Suprapubic skin (tissue), 4 donors: ENCODE measurements at regions not wholly inside any gene's neighbourhood (a gene's known extent, or its start where the extent isn't known, plus 50 kb on each side); places are given as distances from the start of the nearest gene placed in this dataset.

Experiments used
- POLR2A ChIP-seq, 2 donors: fragments of 450-650 bp; IDR thresholded peaks; one replicate each; pipeline ENCODE4 v1.6.1; 2017; ENCODE audit warnings: antibody characterized with exemption in 2 of 2, mild to moderate bottlenecking in 2 of 2, moderate library complexity in 2 of 2
- POLR2AphosphoS5 ChIP-seq, 3 donors: sonication (generic); formaldehyde crosslinking; IDR thresholded peaks; one replicate each; pipeline ENCODE4 v1.6.1; 2017; ENCODE audit warnings: antibody characterized with exemption in 3 of 3
- TF ChIP-seq, protein P1 (sequence below), 2 donors: fragments of 200-600 bp in 1 of 2; fragments of 450-650 bp in 1 of 2; sonication (generic) in 1 of 2; IDR thresholded peaks; one replicate each; pipeline ENCODE4 v1.5.1; 2016 to 2019; ENCODE audit warnings: antibody characterized with exemption in 2 of 2, mild to moderate bottlenecking in 1 of 2, moderate library complexity in 1 of 2

- TF ChIP-seq, protein P1, sequence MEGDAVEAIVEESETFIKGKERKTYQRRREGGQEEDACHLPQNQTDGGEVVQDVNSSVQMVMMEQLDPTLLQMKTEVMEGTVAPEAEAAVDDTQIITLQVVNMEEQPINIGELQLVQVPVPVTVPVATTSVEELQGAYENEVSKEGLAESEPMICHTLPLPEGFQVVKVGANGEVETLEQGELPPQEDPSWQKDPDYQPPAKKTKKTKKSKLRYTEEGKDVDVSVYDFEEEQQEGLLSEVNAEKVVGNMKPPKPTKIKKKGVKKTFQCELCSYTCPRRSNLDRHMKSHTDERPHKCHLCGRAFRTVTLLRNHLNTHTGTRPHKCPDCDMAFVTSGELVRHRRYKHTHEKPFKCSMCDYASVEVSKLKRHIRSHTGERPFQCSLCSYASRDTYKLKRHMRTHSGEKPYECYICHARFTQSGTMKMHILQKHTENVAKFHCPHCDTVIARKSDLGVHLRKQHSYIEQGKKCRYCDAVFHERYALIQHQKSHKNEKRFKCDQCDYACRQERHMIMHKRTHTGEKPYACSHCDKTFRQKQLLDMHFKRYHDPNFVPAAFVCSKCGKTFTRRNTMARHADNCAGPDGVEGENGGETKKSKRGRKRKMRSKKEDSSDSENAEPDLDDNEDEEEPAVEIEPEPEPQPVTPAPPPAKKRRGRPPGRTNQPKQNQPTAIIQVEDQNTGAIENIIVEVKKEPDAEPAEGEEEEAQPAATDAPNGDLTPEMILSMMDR (IDR thresholded peaks at IDR 0.05): no peak
- TF ChIP-seq POLR2A (IDR thresholded peaks at IDR 0.05) (no peak), POLR2AphosphoS5 (IDR thresholded peaks at IDR 0.05) (no peak)
Measured at GRCh38 chr1:192952646-192953045, 106.5 kb downstream of the UCHL5 start.
